GM23338 (cell line): ENCODE measurements at regions not wholly inside any gene's neighbourhood (a gene's known extent, or its start where the extent isn't known, plus 50 kb on each side); places are given as distances from the start of the nearest gene placed in this dataset.

ENCODE experiments used
- ATAC-seq: fragments of 200-7000 bp; cut with Tn5 transposase; 3 replicates; pipeline ENCODE4 v1.9.1; 2020
- DNase-seq: peaks from one replicate; pipeline ENCODE4 v3.0.0-alpha.2; 2015; ENCODE audit warnings: low spot score
- H2AFZ ChIP-seq: fragments of 200-600 bp; sonication (generic); 2 replicates; pipeline ENCODE4 v1.8.0; 2016; ENCODE audit warnings: antibody characterized with exemption, mild to moderate bottlenecking, moderate library complexity
- H3F3A ChIP-seq: fragments of 200-600 bp; sonication (generic); replicated peaks from 2 replicates; pipeline ENCODE4 v1.8.0; 2017; ENCODE audit warnings: antibody characterized with exemption, mixed run types, low read depth
- H3K27ac ChIP-seq: fragments of 200-600 bp; sonication (generic); 2 replicates; pipeline ENCODE4 v1.6.1; 2016; ENCODE audit warnings: low read depth
- H3K27me3 ChIP-seq: fragments of 200-600 bp; sonication (generic); 2 replicates; pipeline ENCODE4 v1.8.0; 2016; ENCODE audit warnings: mild to moderate bottlenecking, mixed run types, moderate library complexity; ENCODE audit not compliant: insufficient read depth
- H3K36me3 ChIP-seq: fragments of 200-600 bp; sonication (generic); 2 replicates; pipeline ENCODE4 v1.8.0; 2016; ENCODE audit warnings: mild to moderate bottlenecking; ENCODE audit not compliant: insufficient read depth
- H3K4me1 ChIP-seq: fragments of 200-600 bp; sonication (generic); 2 replicates; pipeline ENCODE4 v1.8.0; 2016; ENCODE audit warnings: mild to moderate bottlenecking, moderate library complexity; ENCODE audit not compliant: insufficient read depth
- H3K4me2 ChIP-seq: fragments of 200-600 bp; sonication (generic); 2 replicates; pipeline ENCODE4 v1.7.1; 2017; ENCODE audit warnings: mixed run types
- H3K4me3 ChIP-seq: fragments of 200-600 bp; sonication (generic); 2 replicates; pipeline ENCODE4 v1.6.1; 2016; ENCODE audit warnings: mixed run types
- H3K79me2 ChIP-seq: fragments of 200-600 bp; sonication (generic); replicated peaks from 2 replicates; pipeline ENCODE4 v1.8.0; 2017; ENCODE audit warnings: mild to moderate bottlenecking; ENCODE audit not compliant: insufficient read depth
- H3K9me2 ChIP-seq: fragments of 200-600 bp; sonication (generic); 2 replicates; pipeline ENCODE4 v1.8.0; 2017; ENCODE audit not compliant: insufficient read depth
- H4K20me1 ChIP-seq: fragments of 200-600 bp; sonication (generic); replicated peaks from 2 replicates; pipeline ENCODE4 v1.8.0; 2017; ENCODE audit warnings: mild to moderate bottlenecking; ENCODE audit not compliant: insufficient read depth
- H3K27ac Mint-ChIP-seq: 2 replicates; pipeline ENCODE4 v1.8.0; 2020; ENCODE audit warnings: inconsistent platforms, mild to moderate bottlenecking, moderate library complexity, mixed read lengths
- H3K27me3 Mint-ChIP-seq: 3 replicates; pipeline ENCODE4 v1.8.0; 2022; ENCODE audit warnings: low read depth, mild to moderate bottlenecking, moderate library complexity, mixed read lengths, inconsistent platforms; ENCODE audit not compliant: insufficient read depth, poor library complexity
- H3K36me3 Mint-ChIP-seq: 3 replicates; pipeline ENCODE4 v1.8.0; 2021; ENCODE audit warnings: low read depth, mild to moderate bottlenecking, inconsistent platforms, moderate library complexity, mixed read lengths
- H3K4me1 Mint-ChIP-seq: 3 replicates; pipeline ENCODE4 v1.8.0; 2020; ENCODE audit warnings: mild to moderate bottlenecking, inconsistent platforms, mixed read lengths
- H3K4me3 Mint-ChIP-seq: 3 replicates; pipeline ENCODE4 v1.8.0; 2021; ENCODE audit warnings: moderate library complexity, mild to moderate bottlenecking, inconsistent platforms, mixed read lengths
- H3K9me3 Mint-ChIP-seq: 3 replicates; pipeline ENCODE4 v1.8.0; 2020; ENCODE audit warnings: moderate library complexity, mild to moderate bottlenecking, inconsistent platforms, mixed read lengths
- CREB1 ChIP-seq: fragments of 250-450 bp; sonication (Bioruptor Pico); IDR thresholded peaks from 2 replicates; pipeline ENCODE4 v1.5.0; 2020; ENCODE audit warnings: low read depth, mild to moderate bottlenecking, moderate library complexity
- CTCF ChIP-seq, 2 experiments: fragments of 200-600 bp in 1 of 2; sonication (generic) in 1 of 2; conservative IDR thresholded peaks; 2 replicates each; pipeline versions ENCODE4 v1.5.1 to v1.6.1; 2016 to 2017; ENCODE audit warnings: antibody characterized with exemption in 2 of 2, low read depth in 2 of 2, mild to moderate bottlenecking in 2 of 2, moderate library complexity in 1 of 2
- ETS1 ChIP-seq: IDR thresholded peaks from 2 replicates; pipeline ENCODE4 v1.6.1; 2016; ENCODE audit warnings: antibody characterized with exemption
- EZH2 ChIP-seq: fragments of 200-600 bp; sonication (generic); IDR thresholded peaks from one replicate; pipeline ENCODE4 v1.8.0; 2017; ENCODE audit warnings: antibody characterized with exemption, mild to moderate bottlenecking, low read depth; ENCODE audit not compliant: unreplicated experiment
- EZH2phosphoT487 ChIP-seq: fragments of 200-600 bp; sonication (generic); IDR thresholded peaks from one replicate; pipeline ENCODE4 v1.8.1; 2018; ENCODE audit warnings: antibody characterized with exemption; ENCODE audit not compliant: unreplicated experiment
- JUNB ChIP-seq: IDR thresholded peaks from one replicate; pipeline ENCODE4 v1.6.1; 2016; ENCODE audit warnings: antibody characterized with exemption; ENCODE audit not compliant: unreplicated experiment
- NANOG ChIP-seq: IDR thresholded peaks from 2 replicates; pipeline ENCODE4 v1.6.1; 2016; ENCODE audit warnings: antibody characterized with exemption, borderline replicate concordance
- POLR2AphosphoS5 ChIP-seq: IDR thresholded peaks from 2 replicates; pipeline ENCODE4 v1.6.1; 2016; ENCODE audit warnings: antibody characterized with exemption, low read depth
- STAT1 ChIP-seq: IDR thresholded peaks from one replicate; pipeline ENCODE4 v1.6.1; 2016; ENCODE audit warnings: antibody characterized with exemption; ENCODE audit not compliant: unreplicated experiment
- ZNF114 ChIP-seq: fragments of 250-450 bp; sonication (Bioruptor Pico); IDR thresholded peaks from 2 replicates; pipeline ENCODE4 v1.5.0; 2020; ENCODE audit warnings: mild to moderate bottlenecking, moderate library complexity
- ZNF331 ChIP-seq: fragments of 250-450 bp; sonication (Bioruptor Pico); IDR thresholded peaks from 2 replicates; pipeline ENCODE4 v1.5.0; 2020; ENCODE audit warnings: low read depth, mild to moderate bottlenecking, moderate library complexity
- ZNF462 ChIP-seq: fragments of 250-450 bp; sonication (Bioruptor Pico); IDR thresholded peaks from 2 replicates; pipeline ENCODE4 v1.5.0; 2020; ENCODE audit warnings: mild to moderate bottlenecking, moderate library complexity
- TF ChIP-seq, protein P1 (sequence below): IDR thresholded peaks from one replicate; pipeline ENCODE4 v1.6.1; 2018; ENCODE audit warnings: antibody characterized with exemption; ENCODE audit not compliant: unreplicated experiment

DNA sequence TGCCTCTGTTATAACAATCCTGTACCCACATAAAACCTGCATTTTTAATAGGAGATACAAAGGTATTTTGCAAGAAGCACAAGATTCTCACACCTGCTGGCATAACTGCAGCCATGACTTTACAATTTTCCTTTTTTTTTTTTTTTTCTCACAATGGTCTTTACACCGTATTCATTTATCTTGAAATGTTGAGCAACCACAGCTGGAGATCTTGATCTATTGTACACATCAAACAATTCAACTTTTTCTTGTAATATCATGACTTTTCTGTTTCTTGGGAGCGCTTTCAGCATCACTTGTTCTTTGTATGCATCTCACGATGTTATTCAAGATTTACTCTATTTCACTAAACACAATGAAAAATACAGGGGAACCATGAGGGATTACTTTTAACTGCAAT is 651.4 kb downstream of the KCNT2 start (continued):
- no peak for TF ChIP-seq ZNF331
- no peak for TF ChIP-seq STAT1
- no peak for TF ChIP-seq JUNB

DNA sequence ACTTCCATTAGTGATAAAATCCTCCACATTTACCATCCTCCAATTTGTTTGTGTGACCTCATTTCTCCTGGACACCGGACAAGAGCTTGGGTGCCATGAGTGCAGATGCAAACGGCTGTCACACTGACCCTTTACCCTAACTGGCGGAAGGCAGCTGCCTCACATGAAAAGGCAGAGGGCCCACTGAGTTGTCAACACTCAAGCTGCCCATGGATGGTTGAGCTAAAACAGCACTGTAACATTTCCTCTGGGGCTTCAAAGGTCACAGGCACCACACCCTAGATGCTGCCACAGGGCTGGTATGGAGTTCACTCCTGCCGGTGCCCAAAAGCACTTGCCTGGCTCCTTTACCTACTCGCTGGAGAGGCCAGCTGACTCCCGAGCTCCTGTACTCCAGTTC is 653.4 kb downstream of the KCNT2 start:
- H3K79me2 ChIP-seq: no peaks in the 10 kb centered on the region
- Mint-ChIP-seq H3K27me3 (peaks cover 3% of the 10 kb centered on the region), H3K4me1 (peaks cover 9% of the 10 kb centered on the region), H3K27ac (no peak overlapping the region), H3K36me3 (no peaks in the 10 kb centered on the region), H3K4me3 (no peak overlapping the region), H3K9me3 (no peaks in the 10 kb centered on the region)
- no peaks in the 10 kb centered on the region for H3K36me3 ChIP-seq
- H2AFZ ChIP-seq: no peak overlapping the region
- no peak overlapping the region for H3K27ac ChIP-seq
- no peaks in the 10 kb centered on the region for H4K20me1 ChIP-seq
- H3K4me1 ChIP-seq: no peaks in the 10 kb centered on the region; the same call in 1 of the 2 replicates
- no peaks in the 10 kb centered on the region for H3F3A ChIP-seq
- H3K4me2 ChIP-seq: no peak overlapping the region
- H3K9me2 ChIP-seq: no peaks in the 10 kb centered on the region
- H3K4me3 ChIP-seq: no peak overlapping the region
- TF ChIP-seq STAT1 (no peak), EZH2 (no peak), ETS1 (no peak), CTCF (conservative IDR thresholded peaks at IDR 0.05; ENCODE audit: low read depth in 2 of 2) (no peak), ZNF462 (CRISPR knock-in tag) (no peak), EZH2phosphoT487 (no peak), JUNB (no peak), ZNF114 (CRISPR knock-in tag) (no peak), ZNF331 (no peak), CREB1 (CRISPR knock-in tag) (no peak), POLR2AphosphoS5 (no peak), NANOG (no peak)
- TF ChIP-seq, protein P1, sequence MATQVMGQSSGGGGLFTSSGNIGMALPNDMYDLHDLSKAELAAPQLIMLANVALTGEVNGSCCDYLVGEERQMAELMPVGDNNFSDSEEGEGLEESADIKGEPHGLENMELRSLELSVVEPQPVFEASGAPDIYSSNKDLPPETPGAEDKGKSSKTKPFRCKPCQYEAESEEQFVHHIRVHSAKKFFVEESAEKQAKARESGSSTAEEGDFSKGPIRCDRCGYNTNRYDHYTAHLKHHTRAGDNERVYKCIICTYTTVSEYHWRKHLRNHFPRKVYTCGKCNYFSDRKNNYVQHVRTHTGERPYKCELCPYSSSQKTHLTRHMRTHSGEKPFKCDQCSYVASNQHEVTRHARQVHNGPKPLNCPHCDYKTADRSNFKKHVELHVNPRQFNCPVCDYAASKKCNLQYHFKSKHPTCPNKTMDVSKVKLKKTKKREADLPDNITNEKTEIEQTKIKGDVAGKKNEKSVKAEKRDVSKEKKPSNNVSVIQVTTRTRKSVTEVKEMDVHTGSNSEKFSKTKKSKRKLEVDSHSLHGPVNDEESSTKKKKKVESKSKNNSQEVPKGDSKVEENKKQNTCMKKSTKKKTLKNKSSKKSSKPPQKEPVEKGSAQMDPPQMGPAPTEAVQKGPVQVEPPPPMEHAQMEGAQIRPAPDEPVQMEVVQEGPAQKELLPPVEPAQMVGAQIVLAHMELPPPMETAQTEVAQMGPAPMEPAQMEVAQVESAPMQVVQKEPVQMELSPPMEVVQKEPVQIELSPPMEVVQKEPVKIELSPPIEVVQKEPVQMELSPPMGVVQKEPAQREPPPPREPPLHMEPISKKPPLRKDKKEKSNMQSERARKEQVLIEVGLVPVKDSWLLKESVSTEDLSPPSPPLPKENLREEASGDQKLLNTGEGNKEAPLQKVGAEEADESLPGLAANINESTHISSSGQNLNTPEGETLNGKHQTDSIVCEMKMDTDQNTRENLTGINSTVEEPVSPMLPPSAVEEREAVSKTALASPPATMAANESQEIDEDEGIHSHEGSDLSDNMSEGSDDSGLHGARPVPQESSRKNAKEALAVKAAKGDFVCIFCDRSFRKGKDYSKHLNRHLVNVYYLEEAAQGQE: no peak
- no peaks in the 10 kb centered on the region for H3K27me3 ChIP-seq
- ATAC-seq (no peak), DNase-seq (no peak)
